KMS-11 (cell line): ENCODE measurements at regions not wholly inside any gene's neighbourhood (a gene's known extent, or its start where the extent isn't known, plus 50 kb on each side); places are given as distances from the start of the nearest gene placed in this dataset.

Experiments
- H2AFZ ChIP-seq: fragments of 200-600 bp; sonication (generic); 2 replicates; pipeline ENCODE4 v1.6.1; 2016; ENCODE audit warnings: antibody characterized with exemption, mixed run types, low read depth
- H3K27ac ChIP-seq: fragments of 200-600 bp; sonication (generic); 2 replicates; pipeline ENCODE4 v1.6.1; 2016; ENCODE audit warnings: mild to moderate bottlenecking, mixed run types
- H3K27me3 ChIP-seq: fragments of 200-600 bp; sonication (generic); 2 replicates; pipeline ENCODE4 v1.6.1; 2017; ENCODE audit warnings: mild to moderate bottlenecking, low read depth, mixed run types, moderate library complexity; ENCODE audit not compliant: insufficient read depth
- H3K36me3 ChIP-seq: fragments of 200-600 bp; sonication (generic); 2 replicates; pipeline ENCODE4 v1.6.1; 2017; ENCODE audit warnings: mild to moderate bottlenecking, mixed run types; ENCODE audit not compliant: insufficient read depth
- H3K4me1 ChIP-seq: fragments of 200-600 bp; sonication (generic); 2 replicates; pipeline ENCODE4 v1.6.1; 2016; ENCODE audit warnings: mild to moderate bottlenecking, low read depth, mixed run types; ENCODE audit not compliant: poor library complexity, severe bottlenecking
- H3K4me2 ChIP-seq: fragments of 200-600 bp; sonication (generic); 2 replicates; pipeline ENCODE4 v1.7.0; 2016; ENCODE audit warnings: mild to moderate bottlenecking, mixed run types
- H3K4me3 ChIP-seq: fragments of 200-600 bp; sonication (generic); IDR thresholded peaks from 2 replicates; pipeline ENCODE4 v1.6.1; 2017; ENCODE audit warnings: low read depth, low read length, mixed read lengths; ENCODE audit not compliant: insufficient read depth
- H3K79me2 ChIP-seq: fragments of 200-600 bp; sonication (generic); 2 replicates; pipeline ENCODE4 v1.6.1; 2016; ENCODE audit warnings: low read depth, mixed run types; ENCODE audit not compliant: insufficient read depth
- H3K9ac ChIP-seq: fragments of 200-600 bp; sonication (generic); 2 replicates; pipeline ENCODE4 v1.6.1; 2016; ENCODE audit warnings: mild to moderate bottlenecking, mixed run types
- H4K20me1 ChIP-seq: fragments of 200-600 bp; sonication (generic); 2 replicates; pipeline ENCODE4 v1.6.1; 2016; ENCODE audit warnings: mild to moderate bottlenecking, mixed run types; ENCODE audit not compliant: insufficient read depth
- CTCF ChIP-seq: fragments of 200-600 bp; sonication (generic); conservative IDR thresholded peaks from 2 replicates; pipeline ENCODE4 v1.6.1; 2017; ENCODE audit warnings: low read depth, mild to moderate bottlenecking, antibody characterized with exemption, low read length, moderate library complexity, mixed read lengths

GRCh38 chr2:220396287-220396686, 768.9 kb downstream of the SLC4A3 start:
- Histone ChIP-seq H3K36me3 (no peaks in the 10 kb centered on the region), H3K9ac (no peak overlapping the region), H3K79me2 (no peaks in the 10 kb centered on the region), H3K4me1 (no peaks in the 10 kb centered on the region), H3K4me2 (no peak overlapping the region), H2AFZ (no peak overlapping the region), H3K27ac (no peak overlapping the region), H4K20me1 (no peaks in the 10 kb centered on the region), H3K27me3 (no peaks in the 10 kb centered on the region), H3K4me3 (no peak overlapping the region)
- no peak for TF ChIP-seq CTCF

- TF ChIP-seq CTCF = no peak
- no peak overlapping the region for H3K4me3 ChIP-seq
These were observed 782.9 kb downstream of the SLC4A3 start for GRCh38 chr2:220410296-220410695.

GRCh38 chr2:220417503-220417902, 790.1 kb downstream of the SLC4A3 start:
- no peaks in the 10 kb centered on the region for H3K27me3 ChIP-seq
- H3K4me1 ChIP-seq = no peaks in the 10 kb centered on the region
- no peaks in the 10 kb centered on the region for H3K79me2 ChIP-seq
- no peak overlapping the region for H3K4me3 ChIP-seq
- no peaks in the 10 kb centered on the region for H4K20me1 ChIP-seq
- no peak overlapping the region for H3K4me2 ChIP-seq
- no peak for TF ChIP-seq CTCF
- H3K27ac ChIP-seq = no peak overlapping the region
- H3K9ac ChIP-seq = no peak overlapping the region
- no peak overlapping the region for H2AFZ ChIP-seq
- H3K36me3 ChIP-seq = no peaks in the 10 kb centered on the region

More at GRCh38 chr2:220410296-220410695, 782.9 kb downstream of the SLC4A3 start:
- Histone ChIP-seq H3K27me3 (no peaks in the 10 kb centered on the region), H4K20me1 (no peaks in the 10 kb centered on the region), H3K36me3 (no peaks in the 10 kb centered on the region), H3K9ac (no peak overlapping the region), H3K79me2 (no peaks in the 10 kb centered on the region), H2AFZ (no peak overlapping the region), H3K4me2 (no peak overlapping the region), H3K27ac (no peak overlapping the region), H3K4me1 (no peaks in the 10 kb centered on the region)

- no peak overlapping the region for H3K4me3 ChIP-seq
- no peaks in the 10 kb centered on the region for H3K27me3 ChIP-seq
- TF ChIP-seq CTCF = no peak
- no peaks in the 10 kb centered on the region for H3K4me1 ChIP-seq
- no peaks in the 10 kb centered on the region for H3K36me3 ChIP-seq
- no peak overlapping the region for H2AFZ ChIP-seq
- no peak overlapping the region for H3K9ac ChIP-seq
- H3K79me2 ChIP-seq = no peaks in the 10 kb centered on the region
- no peak overlapping the region for H3K27ac ChIP-seq
- H4K20me1 ChIP-seq = no peaks in the 10 kb centered on the region
- H3K4me2 ChIP-seq = no peak overlapping the region
These were observed 792.2 kb downstream of the SLC4A3 start for GRCh38 chr2:220419647-220420046.
